A673 (cell line): ENCODE measurements at regions not wholly inside any gene's neighbourhood (a gene's known extent, or its start where the extent isn't known, plus 50 kb on each side); places are given as distances from the start of the nearest gene placed in this dataset.

Experiments used
- BruUV-seq: library from RNA; stranded (reverse); fragments of 400-500 nt; replicated peaks from 2 replicates; lab custom pipeline; 2021; lab: Mats Ljungman, UMichigan
- CTCF ChIA-PET: fragments of 300-600 bp; sonication (Branson Sonifier 250); formaldehyde crosslinking; loops from one replicate; lab custom pipeline; 2022; ENCODE audit warnings: antibody characterized with exemption; lab: Charles Lee
- POLR2A ChIA-PET: fragments of 300-600 bp; sonication (Branson Sonifier 250); formaldehyde crosslinking; loops from one replicate; lab custom pipeline; 2022; ENCODE audit warnings: antibody characterized with exemption; ENCODE audit not compliant: low non-redundant PET; lab: Charles Lee
- DNase-seq: peaks from one replicate; pipeline ENCODE4 v3.0.0-alpha.2; 2015; ENCODE audit warnings: low spot score
- H3K27ac ChIP-seq: fragments of 200-600 bp; sonication (generic); 2 replicates; pipeline ENCODE4 v1.5.1; 2016; ENCODE audit warnings: mixed run types, low read depth, mild to moderate bottlenecking, mixed read lengths, antibody characterized with exemption, low read length; ENCODE audit not compliant: poor library complexity, severe bottlenecking
- H3K27me3 ChIP-seq: fragments of 200-600 bp; sonication (generic); replicated peaks from 2 replicates; pipeline ENCODE4 v1.6.1; 2017; ENCODE audit warnings: mixed run types, low read depth, mild to moderate bottlenecking, mixed read lengths, antibody characterized with exemption, low read length; ENCODE audit not compliant: insufficient read depth, poor library complexity
- H3K36me3 ChIP-seq: fragments of 200-600 bp; sonication (generic); 2 replicates; pipeline ENCODE4 v1.6.1; 2016; ENCODE audit warnings: mixed run types, mild to moderate bottlenecking, mixed read lengths, antibody characterized with exemption, low read length; ENCODE audit not compliant: insufficient read depth, poor library complexity, severe bottlenecking
- H3K4me1 ChIP-seq: fragments of 200-600 bp; sonication (generic); 2 replicates; pipeline ENCODE4 v1.6.1; 2017; ENCODE audit warnings: mixed run types, mild to moderate bottlenecking, mixed read lengths, antibody characterized with exemption, low read length; ENCODE audit not compliant: insufficient read depth, poor library complexity, severe bottlenecking
- H3K4me3 ChIP-seq: fragments of 200-600 bp; sonication (generic); 2 replicates; pipeline ENCODE4 v1.5.1; 2016; ENCODE audit warnings: low read depth, mixed run types, mild to moderate bottlenecking, mixed read lengths, low read length; ENCODE audit not compliant: poor library complexity, severe bottlenecking
- H3K9me3 ChIP-seq: fragments of 200-600 bp; sonication (generic); 2 replicates; pipeline ENCODE4 v1.6.1; 2016; ENCODE audit warnings: mixed run types, low read depth, mild to moderate bottlenecking, mixed read lengths, antibody characterized with exemption, low read length; ENCODE audit not compliant: poor library complexity, severe bottlenecking
- EZH2 ChIP-seq: fragments of 200-600 bp; sonication (generic); IDR thresholded peaks from 2 replicates; pipeline ENCODE4 v1.6.1; 2017; ENCODE audit warnings: borderline replicate concordance, low read depth, mild to moderate bottlenecking, mixed read lengths, antibody characterized with exemption, low read length; ENCODE audit not compliant: poor library complexity, severe bottlenecking
- intact Hi-C: fragments of 100-400 bp; cut with micrococcal nuclease; formaldehyde crosslinking; loops from one replicate; pipeline ENCODE4 v1.10.0; 2022; ENCODE audit not compliant: unreplicated experiment
- TF ChIP-seq, protein P1 (sequence below): fragments of 300-800, 200-600 bp; sonication (generic); conservative IDR thresholded peaks from 2 replicates; pipeline ENCODE4 v1.5.1; 2017; ENCODE audit warnings: low read depth, mild to moderate bottlenecking, antibody characterized with exemption, low read length, moderate library complexity, mixed read lengths

- Histone ChIP-seq H3K4me3 (no peak overlapping the region), H3K36me3 (no peaks in the 10 kb centered on the region), H3K27ac (no peak overlapping the region), H3K9me3 (no peaks in the 10 kb centered on the region), H3K4me1 (no peaks in the 10 kb centered on the region), H3K27me3 (no peaks in the 10 kb centered on the region)
- TF ChIP-seq, protein P1, sequence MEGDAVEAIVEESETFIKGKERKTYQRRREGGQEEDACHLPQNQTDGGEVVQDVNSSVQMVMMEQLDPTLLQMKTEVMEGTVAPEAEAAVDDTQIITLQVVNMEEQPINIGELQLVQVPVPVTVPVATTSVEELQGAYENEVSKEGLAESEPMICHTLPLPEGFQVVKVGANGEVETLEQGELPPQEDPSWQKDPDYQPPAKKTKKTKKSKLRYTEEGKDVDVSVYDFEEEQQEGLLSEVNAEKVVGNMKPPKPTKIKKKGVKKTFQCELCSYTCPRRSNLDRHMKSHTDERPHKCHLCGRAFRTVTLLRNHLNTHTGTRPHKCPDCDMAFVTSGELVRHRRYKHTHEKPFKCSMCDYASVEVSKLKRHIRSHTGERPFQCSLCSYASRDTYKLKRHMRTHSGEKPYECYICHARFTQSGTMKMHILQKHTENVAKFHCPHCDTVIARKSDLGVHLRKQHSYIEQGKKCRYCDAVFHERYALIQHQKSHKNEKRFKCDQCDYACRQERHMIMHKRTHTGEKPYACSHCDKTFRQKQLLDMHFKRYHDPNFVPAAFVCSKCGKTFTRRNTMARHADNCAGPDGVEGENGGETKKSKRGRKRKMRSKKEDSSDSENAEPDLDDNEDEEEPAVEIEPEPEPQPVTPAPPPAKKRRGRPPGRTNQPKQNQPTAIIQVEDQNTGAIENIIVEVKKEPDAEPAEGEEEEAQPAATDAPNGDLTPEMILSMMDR, result no peak
- no peak for TF ChIP-seq EZH2
- no TSS peak for BruUV-seq
- ChIA-PET CTCF (no interaction called here), POLR2A (no interaction called here)
- intact Hi-C loops, result no loop called here
- DNase-seq, result no peak
These were observed 112.0 kb downstream of the TMCO5A start for GRCh38 chr15:38046257-38047051.

DNA sequence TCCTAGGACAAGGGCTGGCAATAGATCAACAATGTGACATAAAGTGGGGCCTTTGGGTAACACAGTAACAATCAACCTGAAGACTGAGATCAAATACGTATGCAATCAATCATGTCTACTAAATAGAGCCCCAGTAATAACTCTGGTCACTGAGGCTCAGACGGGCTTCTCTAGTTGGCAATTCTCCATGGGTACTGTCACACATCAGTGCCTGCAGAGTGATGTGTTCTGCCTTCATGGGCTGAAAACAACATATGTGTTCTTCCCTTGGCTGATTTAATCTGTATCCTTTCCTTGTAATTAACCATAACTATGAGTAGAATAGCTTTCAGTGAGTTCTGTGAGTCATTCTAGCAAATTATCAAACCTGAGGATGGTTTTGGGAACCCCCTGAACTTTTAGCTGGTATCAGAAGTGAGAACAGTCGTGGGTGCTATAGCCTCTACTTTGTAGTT is 113.6 kb downstream of the TMCO5A start:
- CTCF ChIA-PET, result no interaction called here

DNA sequence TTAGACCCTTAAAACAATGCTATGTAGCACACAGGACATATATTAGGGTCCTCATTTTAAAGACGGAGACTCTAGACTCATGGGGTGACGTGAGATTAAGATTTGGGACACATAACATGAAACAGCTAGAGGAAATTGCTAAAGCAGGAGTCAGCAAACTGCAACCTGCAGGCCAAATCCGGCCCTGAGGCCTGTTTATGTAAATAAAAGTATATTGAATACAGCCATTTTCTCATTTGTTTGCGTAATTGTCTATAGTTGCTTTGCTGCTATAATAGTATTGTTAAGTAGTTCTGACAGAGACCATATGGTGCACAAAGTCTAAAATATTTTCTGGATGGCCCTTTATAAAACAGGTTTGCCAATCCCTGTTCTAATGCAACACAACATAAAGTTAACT is 115.5 kb downstream of the TMCO5A start:
- H3K27ac ChIP-seq, result no peak overlapping the region
- BruUV-seq, result no TSS peak
- CTCF ChIA-PET, result no interaction called here
- no peak overlapping the region for H3K4me3 ChIP-seq
- POLR2A ChIA-PET, result no interaction called here
- H3K27me3 ChIP-seq, result no peaks in the 10 kb centered on the region
- no peaks in the 10 kb centered on the region for H3K9me3 ChIP-seq
- TF ChIP-seq, protein P1, result no peak
- no peak for TF ChIP-seq EZH2
- DNase-seq, result no peak
- H3K4me1 ChIP-seq, result no peaks in the 10 kb centered on the region
- intact Hi-C loops, result no loop called here
- no peaks in the 10 kb centered on the region for H3K36me3 ChIP-seq

More for the DNA sequence above, 113.6 kb downstream of the TMCO5A start:
- intact Hi-C loops, result no loop called here
- Histone ChIP-seq H3K4me1 (no peaks in the 10 kb centered on the region), H3K27me3 (no peaks in the 10 kb centered on the region), H3K36me3 (no peaks in the 10 kb centered on the region), H3K9me3 (no peaks in the 10 kb centered on the region), H3K4me3 (no peak overlapping the region), H3K27ac (no peak overlapping the region)
- POLR2A ChIA-PET, result no interaction called here
- no TSS peak for BruUV-seq
- TF ChIP-seq EZH2, result no peak
- TF ChIP-seq, protein P1, result no peak
- DNase-seq, result no peak
